ENCODE measurements at regions not wholly inside any gene's neighbourhood (a gene's known extent, or its start where the extent isn't known, plus 50 kb on each side); places are given as distances from the start of the nearest gene placed in this dataset.
"Not testable (repeated sequence)": the region's sequence is repeated elsewhere in the genome, so short reads cannot be mapped to it uniquely, and the experiment has no call there.

- TF ChIP-seq MYC (CRISPR knock-in tag; IDR thresholded peaks at IDR 0.05; ENCODE audit: borderline replicate concordance); ZHX1 (CRISPR knock-in tag; IDR thresholded peaks at IDR 0.05; ENCODE audit: low read depth); FOXM1 (CRISPR knock-in tag; IDR thresholded peaks at IDR 0.05); TOE1 (CRISPR knock-in tag; IDR thresholded peaks at IDR 0.05); ZNF3 (CRISPR knock-in tag; IDR thresholded peaks at IDR 0.05): not testable (repeated sequence)
Measured at GRCh38 chr10:22119575-22119974, 98.2 kb downstream of the EBLN1 start.

Data from HepG2 (cell line).